GM12872 (cell line): ENCODE measurements at regions not wholly inside any gene's neighbourhood (a gene's known extent, or its start where the extent isn't known, plus 50 kb on each side); places are given as distances from the start of the nearest gene placed in this dataset.
A peak's percentile ranks its signal among the peaks of the same experiment; 100 is the strongest.

Source experiments
- TF ChIP-seq, protein P1 (sequence below): IDR thresholded peaks from 3 replicates; pipeline ENCODE4 v1.5.1; 2011; ENCODE audit warnings: low read depth, mild to moderate bottlenecking, low read length, moderate library complexity; ENCODE audit not compliant: insufficient read depth

- TF ChIP-seq, protein P1, sequence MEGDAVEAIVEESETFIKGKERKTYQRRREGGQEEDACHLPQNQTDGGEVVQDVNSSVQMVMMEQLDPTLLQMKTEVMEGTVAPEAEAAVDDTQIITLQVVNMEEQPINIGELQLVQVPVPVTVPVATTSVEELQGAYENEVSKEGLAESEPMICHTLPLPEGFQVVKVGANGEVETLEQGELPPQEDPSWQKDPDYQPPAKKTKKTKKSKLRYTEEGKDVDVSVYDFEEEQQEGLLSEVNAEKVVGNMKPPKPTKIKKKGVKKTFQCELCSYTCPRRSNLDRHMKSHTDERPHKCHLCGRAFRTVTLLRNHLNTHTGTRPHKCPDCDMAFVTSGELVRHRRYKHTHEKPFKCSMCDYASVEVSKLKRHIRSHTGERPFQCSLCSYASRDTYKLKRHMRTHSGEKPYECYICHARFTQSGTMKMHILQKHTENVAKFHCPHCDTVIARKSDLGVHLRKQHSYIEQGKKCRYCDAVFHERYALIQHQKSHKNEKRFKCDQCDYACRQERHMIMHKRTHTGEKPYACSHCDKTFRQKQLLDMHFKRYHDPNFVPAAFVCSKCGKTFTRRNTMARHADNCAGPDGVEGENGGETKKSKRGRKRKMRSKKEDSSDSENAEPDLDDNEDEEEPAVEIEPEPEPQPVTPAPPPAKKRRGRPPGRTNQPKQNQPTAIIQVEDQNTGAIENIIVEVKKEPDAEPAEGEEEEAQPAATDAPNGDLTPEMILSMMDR, result no peak
Measured at GRCh38 chr3:72238801-72239200, 453.9 kb upstream of the PROK2 start.

GRCh38 chr3:72238010-72238691 lies 453.2 kb upstream of the PROK2 start:
- TF ChIP-seq, protein P1, result no peak

GRCh38 chr3:72237679-72238009 lies 452.7 kb upstream of the PROK2 start:
- TF ChIP-seq, protein P1, result no peak

- TF ChIP-seq, protein P1, result no peak
Measured at GRCh38 chr3:72234391-72234790, 449.4 kb upstream of the PROK2 start.

- TF ChIP-seq, protein P1, result no peak
Measured at GRCh38 chr3:72233571-72233970, 448.6 kb upstream of the PROK2 start.

- TF ChIP-seq, protein P1, result 0 out of 3 replicates have a peak, but pooled peaks have one; percentile 8
Measured at GRCh38 chr3:72232777-72233176, 447.8 kb upstream of the PROK2 start.

DNA sequence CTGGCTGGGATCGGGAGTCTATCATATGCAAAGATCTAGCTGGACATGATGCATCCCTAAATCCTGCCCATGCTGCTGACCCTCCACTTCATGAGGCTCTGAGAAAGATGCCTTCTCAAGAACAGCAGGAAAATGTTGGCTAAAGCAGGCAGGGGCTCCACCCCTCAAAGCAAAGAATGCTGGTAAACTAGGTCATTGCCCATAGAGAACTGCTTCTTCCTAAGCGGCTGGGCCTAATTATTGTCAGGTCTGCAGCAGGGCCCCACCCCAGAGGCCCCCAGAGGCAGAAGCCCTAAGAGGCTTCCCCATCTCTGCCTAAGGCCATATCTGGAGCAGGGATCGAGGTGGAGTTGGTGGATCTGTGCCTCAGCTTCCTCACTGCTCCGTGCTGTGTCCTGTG lies 447.4 kb upstream of the PROK2 start:
- TF ChIP-seq, protein P1, result no peak
